Astrocyte of the cerebellum (primary cell): ENCODE measurements at regions not wholly inside any gene's neighbourhood (a gene's known extent, or its start where the extent isn't known, plus 50 kb on each side); places are given as distances from the start of the nearest gene placed in this dataset.

Experiments
- DNase-seq: peaks from one replicate; pipeline ENCODE4 v3.0.0-alpha.2; 2011; ENCODE audit warnings: low read depth
- H3K4me3 ChIP-seq: 2 replicates; pipeline ENCODE4 v1.5.1; 2011; ENCODE audit warnings: mild to moderate bottlenecking, low read depth, low read length, moderate library complexity
- CTCF ChIP-seq: IDR thresholded peaks from 2 replicates; pipeline ENCODE4 v1.5.1; 2012; ENCODE audit warnings: low read length, low read depth, moderate library complexity, mild to moderate bottlenecking; ENCODE audit errors: missing control alignments
- in situ Hi-C: cut with HindIII; loops from 2 replicates; pipeline ENCODE4 v1.10.0; 2017; ENCODE audit warnings: low sequenced_read_pairs

GRCh38 chr10:3278771-3279170 lies 106.2 kb upstream of the PITRM1 start:
- in situ Hi-C loops: no loop called here
- no peak for DNase-seq
- TF ChIP-seq CTCF: no peak
- no peak overlapping the region for H3K4me3 ChIP-seq

- H3K4me3 ChIP-seq: no peak overlapping the region
- TF ChIP-seq CTCF: no peak
- no peak for DNase-seq
- in situ Hi-C loops: no loop called here
Measured at GRCh38 chr10:3277566-3277965, 105.0 kb upstream of the PITRM1 start.

- no peak for DNase-seq
- in situ Hi-C loops: no loop called here
- TF ChIP-seq CTCF: no peak
- no peak overlapping the region for H3K4me3 ChIP-seq
Measured at GRCh38 chr10:3274414-3274813, 101.8 kb upstream of the PITRM1 start.

GRCh38 chr10:3273966-3274365 lies 101.4 kb upstream of the PITRM1 start:
- no peak for TF ChIP-seq CTCF
- DNase-seq: no peak
- in situ Hi-C loops: no loop called here
- no peak overlapping the region for H3K4me3 ChIP-seq

GRCh38 chr10:3272300-3272699 lies 99.7 kb upstream of the PITRM1 start:
- no peak for TF ChIP-seq CTCF
- in situ Hi-C loops: no loop called here
- DNase-seq: no peak
- H3K4me3 ChIP-seq: no peak overlapping the region

GRCh38 chr10:3271354-3272115 lies 99.0 kb upstream of the PITRM1 start:
- TF ChIP-seq CTCF: no peak
- DNase-seq: no peak
- in situ Hi-C loops: no loop called here
- no peak overlapping the region for H3K4me3 ChIP-seq
